Fibroblast of lung (primary cell): ENCODE measurements at regions not wholly inside any gene's neighbourhood (a gene's known extent, or its start where the extent isn't known, plus 50 kb on each side); places are given as distances from the start of the nearest gene placed in this dataset.

Source experiments
- CTCF ChIP-seq, 2 donors: IDR thresholded peaks in 1 of 2; conservative IDR thresholded peaks in 1 of 2; 1 replicate in 1 of 2; 2 replicates in 1 of 2; pipeline ENCODE4 v1.5.1; 2011 to 2012; ENCODE audit warnings: low read length in 2 of 2, control low read depth in 1 of 2, inconsistent platforms in 1 of 2, low read depth in 1 of 2, mild to moderate bottlenecking in 1 of 2
- EZH2 ChIP-seq: IDR thresholded peaks from 2 replicates; pipeline ENCODE4 v1.5.1; 2012; ENCODE audit warnings: low read length, control low read depth, mild to moderate bottlenecking; ENCODE audit errors: missing control alignments

GRCh38 chr2:60215386-60215901 lies 338.0 kb downstream of the BCL11A start:
- TF ChIP-seq CTCF (conservative IDR thresholded peaks at IDR 0.05 in 1 of 2, IDR thresholded peaks at IDR 0.05 in 1 of 2; ENCODE audit: low read depth in 1 of 2, low read length in 2 of 2) (no peak), EZH2 (no peak)
